GM23338 (cell line): ENCODE measurements at regions not wholly inside any gene's neighbourhood (a gene's known extent, or its start where the extent isn't known, plus 50 kb on each side); places are given as distances from the start of the nearest gene placed in this dataset.
"Not testable (repeated sequence)": the region's sequence is repeated elsewhere in the genome, so short reads cannot be mapped to it uniquely, and the experiment has no call there.

Experiments used
- CREB1 ChIP-seq: fragments of 250-450 bp; sonication (Bioruptor Pico); IDR thresholded peaks from 2 replicates; pipeline ENCODE4 v1.5.0; 2020; ENCODE audit warnings: low read depth, mild to moderate bottlenecking, moderate library complexity
- CTCF ChIP-seq, 2 experiments: fragments of 200-600 bp in 1 of 2; sonication (generic) in 1 of 2; conservative IDR thresholded peaks; 2 replicates each; pipeline versions ENCODE4 v1.5.1 to v1.6.1; 2016 to 2017; ENCODE audit warnings: antibody characterized with exemption in 2 of 2, low read depth in 2 of 2, mild to moderate bottlenecking in 2 of 2, moderate library complexity in 1 of 2
- ETS1 ChIP-seq: IDR thresholded peaks from 2 replicates; pipeline ENCODE4 v1.6.1; 2016; ENCODE audit warnings: antibody characterized with exemption
- EZH2 ChIP-seq: fragments of 200-600 bp; sonication (generic); IDR thresholded peaks from one replicate; pipeline ENCODE4 v1.8.0; 2017; ENCODE audit warnings: antibody characterized with exemption, mild to moderate bottlenecking, low read depth; ENCODE audit not compliant: unreplicated experiment
- EZH2phosphoT487 ChIP-seq: fragments of 200-600 bp; sonication (generic); IDR thresholded peaks from one replicate; pipeline ENCODE4 v1.8.1; 2018; ENCODE audit warnings: antibody characterized with exemption; ENCODE audit not compliant: unreplicated experiment
- JUNB ChIP-seq: IDR thresholded peaks from one replicate; pipeline ENCODE4 v1.6.1; 2016; ENCODE audit warnings: antibody characterized with exemption; ENCODE audit not compliant: unreplicated experiment
- POLR2AphosphoS5 ChIP-seq: IDR thresholded peaks from 2 replicates; pipeline ENCODE4 v1.6.1; 2016; ENCODE audit warnings: antibody characterized with exemption, low read depth
- REST ChIP-seq: IDR thresholded peaks from one replicate; pipeline ENCODE4 v1.6.1; 2018; ENCODE audit warnings: antibody characterized with exemption; ENCODE audit not compliant: unreplicated experiment
- ZNF114 ChIP-seq: fragments of 250-450 bp; sonication (Bioruptor Pico); IDR thresholded peaks from 2 replicates; pipeline ENCODE4 v1.5.0; 2020; ENCODE audit warnings: mild to moderate bottlenecking, moderate library complexity
- ZNF331 ChIP-seq: fragments of 250-450 bp; sonication (Bioruptor Pico); IDR thresholded peaks from 2 replicates; pipeline ENCODE4 v1.5.0; 2020; ENCODE audit warnings: low read depth, mild to moderate bottlenecking, moderate library complexity

DNA sequence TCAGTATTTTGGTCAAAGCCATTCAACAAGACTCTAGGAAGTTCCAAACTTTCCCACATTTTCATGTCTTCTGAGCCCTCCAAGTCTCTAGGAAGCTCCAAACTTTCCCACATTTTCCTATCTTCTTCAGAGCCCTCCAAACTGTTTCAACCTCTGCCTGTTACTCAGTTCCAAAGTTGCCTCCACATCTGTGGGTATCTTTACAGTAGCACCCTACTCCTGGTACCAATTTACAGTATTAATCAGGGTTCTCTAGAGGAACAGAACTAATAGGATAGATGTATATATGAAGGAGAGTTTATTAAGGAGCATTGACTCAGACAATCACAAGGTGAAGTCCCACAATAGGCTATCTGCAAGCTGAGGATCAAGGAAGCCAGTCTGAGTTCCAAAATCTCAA, 296.0 kb upstream of the CCL2 start:
- not testable (repeated sequence) for TF ChIP-seq CTCF (conservative IDR thresholded peaks at IDR 0.05; ENCODE audit: low read depth in 2 of 2); EZH2phosphoT487; POLR2AphosphoS5; ZNF114 (CRISPR knock-in tag); EZH2; REST; ZNF331 (CRISPR knock-in tag); JUNB; ETS1; CREB1 (CRISPR knock-in tag)
